Hematopoietic multipotent progenitor cell treated with erythropoietin and hydrocortisone succinate and interleukin-3 and kit ligand, for 6 days (in vitro differentiated cells): ENCODE measurements at regions not wholly inside any gene's neighbourhood (a gene's known extent, or its start where the extent isn't known, plus 50 kb on each side); places are given as distances from the start of the nearest gene placed in this dataset.

ENCODE experiments used
- DNase-seq: peaks from one replicate; pipeline ENCODE4 v3.0.0-alpha.2; 2015

DNA sequence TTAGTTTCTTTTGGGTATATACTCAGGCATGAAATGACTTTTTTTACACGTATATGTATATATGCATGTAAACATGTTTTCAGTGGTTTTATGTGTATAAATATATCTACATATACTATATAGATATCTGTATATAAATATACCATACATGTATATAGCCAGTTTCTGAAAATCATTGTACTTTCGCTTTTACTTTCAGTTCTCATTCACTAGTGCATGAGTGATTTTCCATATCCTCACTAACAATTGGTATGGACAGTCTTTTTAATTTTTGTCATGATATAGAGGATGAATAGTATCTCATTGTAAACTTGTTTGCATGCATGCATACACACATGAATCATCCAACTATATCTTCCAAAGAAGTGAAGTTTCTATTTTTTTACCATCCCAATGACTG is 877.1 kb upstream of the CDH8 start:
- DNase-seq, result no peak

DNA sequence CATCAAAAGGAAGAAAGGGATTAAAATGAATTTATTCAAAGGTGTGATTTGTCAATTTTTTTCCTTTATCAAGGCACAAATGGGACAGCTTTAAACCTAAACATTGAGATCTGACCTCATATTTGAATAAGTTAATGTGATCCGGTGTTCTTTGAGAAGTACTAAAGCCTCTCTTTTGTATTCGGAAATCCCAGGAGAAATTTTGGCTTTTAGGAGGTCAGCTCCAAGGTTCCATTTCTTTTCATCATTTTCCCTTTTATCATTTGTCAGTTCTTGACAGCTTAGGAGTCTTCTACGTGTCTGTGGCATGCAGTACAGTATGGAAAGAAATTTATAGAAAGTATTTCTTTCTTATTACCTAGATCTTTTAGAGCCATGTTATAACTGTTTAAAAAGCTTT is 873.4 kb upstream of the CDH8 start:
- no peak for DNase-seq

DNA sequence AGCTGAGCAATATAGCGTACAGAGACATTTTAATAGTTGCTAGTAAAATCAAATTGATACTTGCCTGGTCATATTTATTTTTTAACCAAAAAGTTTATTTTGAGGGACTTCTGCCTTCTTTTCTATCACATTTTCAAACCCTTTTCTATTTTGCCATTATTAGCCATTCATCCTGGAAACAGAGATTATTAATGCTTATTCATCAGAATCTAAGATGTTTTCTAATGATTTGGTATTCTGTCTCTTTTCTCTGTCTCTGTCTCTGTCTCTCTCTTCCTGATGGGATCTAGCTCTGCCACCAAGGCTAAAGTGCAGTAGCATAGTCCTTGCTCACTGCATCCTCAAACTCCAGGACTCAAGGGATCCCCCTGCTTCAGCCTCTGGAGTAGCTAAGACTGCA is 871.3 kb upstream of the CDH8 start:
- no peak for DNase-seq

DNA sequence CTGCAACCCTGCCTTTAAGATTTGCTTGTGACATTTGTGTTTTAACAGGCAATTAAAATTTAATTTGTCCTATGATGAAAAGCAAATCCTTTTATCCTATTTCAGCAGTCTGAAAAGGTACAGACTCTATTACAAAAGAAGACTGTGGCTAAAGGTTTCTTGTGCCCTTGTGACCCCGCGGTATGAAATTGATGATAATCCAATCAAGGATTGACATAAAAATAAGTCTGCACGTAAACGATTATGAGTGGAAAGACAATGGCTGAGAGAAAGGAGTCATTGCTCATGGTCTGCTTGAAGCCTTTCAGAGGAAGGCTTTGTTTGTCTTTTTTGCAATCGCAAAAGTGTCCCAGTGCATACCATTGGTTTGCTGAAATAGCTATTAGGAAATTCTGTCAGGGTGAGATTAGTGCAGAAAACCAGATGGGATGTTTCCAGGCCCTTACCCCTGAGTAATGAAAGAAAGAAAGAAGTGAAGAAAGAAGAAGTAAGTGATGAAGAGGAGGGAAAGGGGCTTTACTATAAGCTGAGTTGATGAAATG is 867.8 kb upstream of the CDH8 start:
- DNase-seq, result no peak

DNA sequence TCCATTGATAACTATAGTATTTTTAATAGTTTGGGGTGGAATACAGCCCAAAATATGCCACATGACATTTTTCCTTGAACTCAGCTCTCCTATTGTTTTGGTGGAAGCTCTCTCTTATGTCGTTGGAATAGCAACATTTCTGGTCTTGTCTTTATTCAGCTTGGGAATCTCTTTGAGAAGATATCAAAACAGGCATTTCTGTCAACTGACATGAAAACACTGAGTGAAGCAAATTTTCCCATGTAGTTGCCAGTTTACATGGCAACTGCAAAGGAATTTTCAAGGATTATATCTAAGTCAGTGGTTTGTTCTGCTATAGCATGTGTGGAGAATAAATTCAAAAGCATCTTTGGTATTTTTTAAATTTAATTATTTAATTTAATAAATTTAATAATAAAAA is 863.5 kb upstream of the CDH8 start:
- DNase-seq, result no peak

DNA sequence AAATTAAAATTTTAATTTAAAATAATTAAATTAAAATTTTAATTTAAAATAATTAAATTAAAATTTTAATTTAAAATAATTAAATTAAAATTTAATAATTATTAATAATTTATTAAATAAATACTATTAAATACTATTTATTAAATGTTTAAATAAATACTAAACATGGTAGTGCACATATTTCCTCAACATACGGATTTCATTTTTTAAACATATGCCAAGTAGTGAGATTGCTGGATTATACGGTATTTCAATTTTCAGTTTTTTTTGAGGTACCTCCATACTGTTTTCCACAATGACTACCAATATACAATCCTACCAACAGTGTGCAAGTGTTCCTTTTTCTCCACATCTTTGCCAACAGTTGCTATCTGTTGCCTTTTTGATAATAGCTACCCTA is 852.9 kb upstream of the CDH8 start:
- DNase-seq, result no peak

DNA sequence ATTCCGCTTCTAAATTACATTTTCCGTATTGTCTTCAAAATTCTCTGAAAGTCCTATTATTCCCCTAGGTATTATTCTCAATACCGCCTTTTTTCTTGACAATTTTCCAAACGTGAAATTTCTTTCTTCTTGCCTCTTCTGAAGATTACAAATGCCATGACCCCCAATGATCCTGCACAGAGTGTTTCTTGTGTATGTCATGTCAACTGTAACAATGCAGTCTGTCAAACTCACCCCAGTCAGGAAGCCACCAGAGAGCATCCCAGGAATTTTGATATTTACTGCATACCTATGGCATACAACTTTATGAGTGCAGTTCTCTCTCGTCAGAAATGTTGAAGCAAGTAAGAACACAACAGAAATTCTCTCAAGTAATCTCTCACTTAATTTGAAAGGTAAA is 847.3 kb upstream of the CDH8 start:
- no peak for DNase-seq

DNA sequence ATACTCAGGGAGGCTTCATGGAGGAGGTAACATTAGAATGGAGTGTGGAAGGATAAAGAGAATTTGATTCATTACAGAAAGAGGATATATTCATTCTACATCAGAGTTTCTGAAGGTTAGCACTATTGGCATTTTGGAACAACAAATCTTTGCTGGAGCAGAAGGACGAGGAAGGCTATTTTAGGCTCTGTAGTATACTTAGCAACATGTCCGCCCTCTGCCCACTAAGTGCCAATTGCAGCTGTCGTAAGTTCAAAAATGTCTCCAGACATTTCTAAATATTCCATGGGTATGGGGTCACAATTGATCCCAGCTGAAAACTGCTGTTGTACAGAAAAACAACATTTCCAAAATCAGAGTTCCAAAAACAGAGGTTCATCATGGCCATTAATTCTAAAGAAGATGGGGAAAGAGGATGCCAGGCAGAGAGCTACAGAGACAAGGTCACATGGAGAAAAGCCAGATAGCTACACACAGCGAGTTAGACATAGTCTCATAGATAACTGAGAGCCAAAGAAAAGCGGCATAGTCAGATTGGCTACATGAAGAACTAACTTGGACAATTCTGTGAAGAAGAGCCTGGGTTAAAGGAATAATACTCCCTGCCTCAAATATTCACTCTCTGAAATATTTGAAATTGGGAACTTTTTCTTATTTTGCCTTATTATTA is 846.4 kb upstream of the CDH8 start:
- DNase-seq, result no peak

DNA sequence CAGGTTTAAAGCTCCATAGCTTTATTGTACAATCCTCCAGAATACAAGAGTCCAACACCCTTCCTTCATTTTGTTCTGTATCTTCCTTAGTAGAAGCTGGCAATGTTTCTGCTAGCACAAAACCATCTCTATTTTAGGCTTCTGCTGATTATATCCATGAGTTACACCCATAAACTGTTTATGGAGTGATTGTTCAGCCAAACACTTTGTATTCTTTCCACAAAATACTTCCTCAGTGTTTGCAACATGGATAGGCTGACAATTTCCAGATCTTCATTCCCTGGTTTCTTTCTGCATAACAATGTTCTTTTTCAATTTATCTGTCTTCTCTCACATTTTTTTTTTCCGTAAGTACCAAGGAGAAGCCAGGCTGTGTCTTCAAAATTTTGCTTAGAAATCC is 839.9 kb upstream of the CDH8 start:
- no peak for DNase-seq

DNA sequence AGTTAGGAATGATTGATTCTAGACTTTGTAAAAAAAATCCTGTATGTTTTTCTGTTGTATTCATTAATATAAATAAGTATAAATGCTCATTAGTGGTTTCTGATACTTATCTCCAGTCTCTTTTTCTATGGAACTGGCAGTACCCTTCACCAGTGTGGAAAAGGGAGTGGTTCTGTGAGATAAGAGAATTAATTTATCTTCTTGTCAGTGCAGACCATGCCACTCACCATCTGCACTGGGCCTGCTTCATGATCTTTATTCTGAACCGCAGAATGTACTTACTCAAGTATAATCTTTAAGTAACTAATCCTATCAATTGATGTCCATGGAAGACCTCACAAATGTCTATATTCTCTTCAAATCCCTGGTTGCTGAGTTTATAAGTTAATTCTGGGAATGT is 836.1 kb upstream of the CDH8 start:
- DNase-seq, result no peak

DNA sequence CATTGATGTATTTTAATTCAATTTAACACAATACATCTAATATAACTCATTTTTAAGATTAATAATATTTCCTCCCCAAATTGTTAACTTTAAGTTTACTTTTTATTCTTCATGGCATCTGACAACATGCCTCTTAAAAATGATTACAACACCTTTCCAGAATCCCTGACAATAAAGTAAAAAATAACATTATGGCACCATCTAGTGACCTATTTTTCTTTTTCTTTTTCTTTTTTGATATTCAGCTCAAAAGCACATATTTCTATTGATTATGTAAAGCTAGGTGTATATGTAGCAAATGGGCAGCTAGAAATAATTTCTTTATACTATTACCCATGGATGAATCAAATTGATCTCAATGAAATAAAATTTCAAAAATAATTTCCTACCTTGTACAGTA is 834.3 kb upstream of the CDH8 start:
- no peak for DNase-seq

DNA sequence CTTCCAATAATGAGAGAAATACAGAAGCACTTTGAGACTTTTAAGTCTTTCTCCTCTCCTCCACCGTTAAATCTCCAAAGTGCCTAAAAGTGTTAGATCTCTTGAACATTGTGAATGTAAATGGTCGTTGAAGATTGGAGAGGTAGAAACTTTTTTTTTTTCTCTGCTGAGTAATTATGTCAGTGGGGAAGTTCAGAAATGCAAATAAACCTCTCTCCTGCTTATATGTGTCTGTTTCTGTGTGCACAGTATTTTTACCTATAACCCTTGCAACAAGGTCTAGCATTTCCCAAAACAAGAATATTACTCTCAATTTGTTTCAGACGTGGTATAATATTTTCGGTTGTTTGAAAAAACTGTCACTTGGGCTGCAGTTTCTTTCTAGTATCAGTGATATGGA is 833.6 kb upstream of the CDH8 start:
- no peak for DNase-seq

DNA sequence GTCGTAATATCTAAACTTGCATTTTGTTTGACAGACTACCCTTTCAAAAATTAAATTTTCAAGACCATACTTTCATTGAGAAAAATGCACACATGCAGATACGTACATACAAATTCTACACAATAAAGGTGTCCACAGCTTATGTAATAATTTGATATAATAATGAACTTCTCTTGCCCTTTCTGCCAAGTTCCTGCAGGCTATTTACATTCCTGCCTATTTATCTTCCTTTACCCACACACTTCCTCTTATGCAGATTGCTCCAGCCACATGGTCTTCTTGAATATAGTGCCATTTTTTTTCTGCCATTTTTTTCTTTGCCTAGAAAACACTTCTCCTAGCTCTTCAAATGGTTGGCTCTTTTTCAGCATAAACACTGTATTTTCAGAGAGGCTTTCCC is 826.9 kb upstream of the CDH8 start:
- no peak for DNase-seq

DNA sequence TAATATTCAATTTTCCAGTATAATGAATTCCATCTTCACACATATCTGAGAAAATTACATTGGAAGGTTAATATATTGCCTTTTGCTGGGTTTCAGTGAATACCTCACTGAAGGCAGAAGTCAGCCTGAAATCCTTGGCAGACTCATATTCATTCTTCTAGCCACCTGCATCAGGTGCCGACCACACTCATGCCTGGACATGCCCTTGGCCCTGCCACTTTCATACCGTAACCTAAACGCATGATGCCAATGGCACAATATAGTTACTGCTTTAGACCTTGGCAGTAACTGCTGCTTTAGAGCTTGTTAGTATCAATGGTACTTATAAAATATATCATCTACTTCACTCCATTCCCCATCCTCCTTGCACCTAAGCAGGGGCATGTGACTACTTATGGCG is 817.6 kb upstream of the CDH8 start:
- no peak for DNase-seq

DNA sequence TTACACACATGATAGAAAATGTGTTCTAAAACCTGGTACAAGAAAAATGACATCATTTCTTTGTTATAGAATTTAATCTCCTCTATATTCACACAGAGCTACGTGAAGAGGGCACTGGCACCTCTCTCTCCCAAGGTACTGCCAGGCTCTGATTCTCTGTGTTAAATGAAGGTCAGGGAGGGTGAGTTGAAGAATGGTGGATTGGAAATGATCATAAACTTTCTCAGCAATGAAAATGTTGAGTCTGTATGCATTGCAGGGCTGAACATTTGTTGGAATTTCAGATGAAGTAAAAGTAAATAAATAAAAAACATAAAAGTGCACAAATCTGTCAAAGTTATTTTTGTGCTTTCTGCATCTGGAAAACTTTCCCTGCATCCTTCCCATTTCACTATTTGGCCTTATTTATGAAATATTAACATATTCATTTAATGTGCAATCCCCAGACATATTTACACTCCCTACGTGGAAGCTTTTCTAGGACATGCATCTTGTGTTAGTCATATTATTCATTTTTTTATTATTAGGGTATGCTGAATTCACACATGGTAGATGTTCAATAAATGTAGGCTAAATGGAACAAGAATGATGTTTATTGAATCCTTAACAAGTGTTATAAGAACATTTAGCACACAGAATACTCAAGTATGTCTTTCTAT is 810.3 kb upstream of the CDH8 start:
- no peak for DNase-seq

DNA sequence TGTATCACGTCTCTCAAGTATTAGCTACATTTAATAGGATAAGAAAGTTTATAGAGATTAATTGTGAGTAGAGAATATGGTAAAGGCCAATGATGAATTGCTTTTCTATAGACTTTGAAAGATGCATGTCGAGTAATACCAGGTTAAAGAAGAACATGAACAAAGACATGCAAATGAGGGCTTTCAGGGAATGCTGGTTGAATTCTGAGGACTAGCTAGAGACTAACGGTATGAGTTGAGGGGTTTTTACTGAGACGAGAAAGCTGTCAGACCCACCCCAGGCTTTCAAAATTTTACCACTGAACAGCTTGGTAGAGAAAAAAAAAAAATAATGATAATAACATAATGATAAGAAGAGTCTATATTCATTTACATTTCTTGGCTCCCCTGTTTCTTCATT is 796.0 kb upstream of the CDH8 start:
- DNase-seq, result no peak

DNA sequence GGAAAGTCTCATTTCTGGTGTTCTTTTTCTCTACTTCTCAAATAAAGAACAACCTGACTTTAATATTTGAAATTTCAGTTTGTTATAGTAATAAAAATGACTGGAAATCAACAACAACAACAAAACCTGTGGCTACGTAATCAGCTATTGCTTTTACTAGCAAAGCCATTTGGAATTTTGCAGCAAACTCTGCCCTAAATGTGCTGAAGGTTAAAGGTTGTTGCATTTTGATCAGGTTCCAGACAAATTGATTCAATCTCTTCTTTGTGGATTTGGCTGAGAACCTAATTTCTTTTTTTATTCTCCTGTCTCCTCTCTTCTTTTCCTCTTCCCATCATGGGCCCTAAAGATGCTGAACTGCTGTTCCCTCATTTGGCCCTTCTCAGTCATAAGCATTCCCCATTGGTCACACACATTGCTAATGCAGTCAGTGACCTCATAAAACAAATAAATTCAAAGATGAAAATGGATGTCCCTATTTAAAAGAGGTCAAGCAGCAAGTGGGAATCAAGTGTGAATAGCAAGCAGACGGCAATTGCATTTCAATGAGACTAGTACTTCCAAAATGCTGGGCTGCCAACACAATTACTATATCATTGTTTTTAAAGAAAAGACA is 795.1 kb upstream of the CDH8 start:
- DNase-seq, result no peak

DNA sequence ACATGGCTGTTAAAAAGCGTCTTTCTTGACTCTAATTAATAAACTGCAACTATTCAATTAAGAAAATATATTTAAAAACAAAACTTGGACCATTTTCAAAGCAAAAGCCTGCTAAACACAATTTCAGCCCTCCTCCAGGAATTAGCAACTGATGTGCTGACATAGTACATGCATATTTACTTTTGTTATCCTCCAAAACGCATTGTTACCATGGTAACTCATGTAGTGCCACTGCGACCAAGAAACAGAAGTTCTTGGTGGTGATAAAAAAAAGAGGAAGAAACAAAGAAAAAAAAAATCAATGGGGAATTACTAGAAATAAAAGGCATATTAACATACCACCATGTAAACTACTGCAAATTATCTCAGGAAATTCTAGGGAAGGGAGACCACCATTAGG is 793.4 kb upstream of the CDH8 start:
- DNase-seq, result no peak

DNA sequence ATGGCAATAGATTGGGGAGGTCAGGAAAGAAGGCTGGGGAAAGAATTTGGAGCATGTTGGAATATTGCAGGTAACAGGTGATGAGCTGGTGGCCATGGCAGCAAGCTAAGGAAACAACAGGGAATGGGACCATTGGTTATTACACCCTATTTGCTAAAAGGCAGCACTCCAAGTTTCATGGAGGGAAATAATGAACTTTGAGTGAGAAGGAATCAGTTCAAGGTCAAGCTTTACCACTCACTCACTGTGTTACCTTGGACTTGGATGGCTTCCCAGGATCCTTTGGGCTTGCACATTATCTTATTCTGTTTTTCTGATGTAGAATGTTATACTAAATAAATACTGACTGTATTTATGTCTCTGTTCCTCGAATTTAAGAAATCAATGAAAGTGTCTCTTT is 792.8 kb upstream of the CDH8 start:
- no peak for DNase-seq

DNA sequence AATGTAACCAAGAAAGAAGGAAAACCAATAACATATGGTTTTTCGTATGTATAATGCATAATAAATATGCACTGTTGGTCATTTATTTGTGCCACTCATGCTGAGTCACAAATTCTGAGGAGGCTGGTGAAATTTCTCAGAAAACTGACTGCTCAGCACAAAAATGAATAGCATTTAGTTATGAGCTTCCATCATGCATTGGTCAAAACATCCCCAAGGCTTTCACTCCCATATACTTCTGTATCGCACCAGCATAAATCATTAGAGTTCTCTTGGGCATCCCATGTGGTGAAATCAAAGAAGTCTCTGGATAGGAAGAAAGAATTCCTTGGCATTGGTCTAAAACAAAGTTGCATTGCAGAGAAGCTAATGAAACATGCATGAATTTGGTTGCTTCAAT is 785.6 kb upstream of the CDH8 start:
- DNase-seq, result no peak

DNA sequence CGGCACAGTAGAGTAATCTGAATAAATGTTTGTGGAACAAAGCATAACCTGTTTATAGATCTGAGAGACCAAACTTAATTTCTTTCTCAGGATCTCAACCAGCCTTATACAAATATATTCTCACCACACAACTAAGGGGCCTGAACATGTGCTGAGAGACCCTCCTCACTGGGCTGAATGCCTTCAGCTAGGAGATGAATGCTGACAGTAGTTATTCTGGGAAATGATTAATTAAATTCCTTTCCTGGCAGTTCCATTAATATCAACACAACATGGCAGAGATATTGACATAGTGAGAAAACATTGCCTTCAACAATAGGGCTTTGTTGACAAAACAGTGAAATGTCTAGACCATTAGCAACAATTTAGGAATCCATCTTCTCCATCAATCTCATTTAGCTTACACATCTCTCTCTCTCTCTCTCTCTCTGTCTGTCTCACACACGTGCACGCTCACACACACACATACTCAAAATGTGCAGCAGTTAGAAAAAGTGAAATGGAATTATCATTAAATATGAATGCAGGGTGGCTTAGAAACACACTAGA is 780.8 kb upstream of the CDH8 start:
- no peak for DNase-seq

DNA sequence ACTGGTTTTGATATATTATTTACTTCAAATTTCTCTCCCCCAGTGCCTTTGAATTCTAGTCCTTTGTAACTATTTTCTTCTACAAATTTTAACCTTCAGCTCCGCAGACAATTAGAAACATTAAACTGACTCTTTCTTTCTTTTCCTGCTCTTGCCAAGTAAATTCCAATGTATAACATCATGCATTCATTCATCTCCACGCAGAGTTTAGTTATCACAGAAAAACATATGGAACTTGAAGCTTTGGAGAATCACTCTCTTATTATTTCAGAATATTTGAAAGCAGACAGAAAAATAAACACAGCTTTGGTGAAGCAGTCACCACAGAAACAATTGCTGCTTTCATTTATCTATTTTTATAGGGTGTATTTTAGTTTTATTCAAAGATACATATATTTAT is 778.7 kb upstream of the CDH8 start:
- no peak for DNase-seq

DNA sequence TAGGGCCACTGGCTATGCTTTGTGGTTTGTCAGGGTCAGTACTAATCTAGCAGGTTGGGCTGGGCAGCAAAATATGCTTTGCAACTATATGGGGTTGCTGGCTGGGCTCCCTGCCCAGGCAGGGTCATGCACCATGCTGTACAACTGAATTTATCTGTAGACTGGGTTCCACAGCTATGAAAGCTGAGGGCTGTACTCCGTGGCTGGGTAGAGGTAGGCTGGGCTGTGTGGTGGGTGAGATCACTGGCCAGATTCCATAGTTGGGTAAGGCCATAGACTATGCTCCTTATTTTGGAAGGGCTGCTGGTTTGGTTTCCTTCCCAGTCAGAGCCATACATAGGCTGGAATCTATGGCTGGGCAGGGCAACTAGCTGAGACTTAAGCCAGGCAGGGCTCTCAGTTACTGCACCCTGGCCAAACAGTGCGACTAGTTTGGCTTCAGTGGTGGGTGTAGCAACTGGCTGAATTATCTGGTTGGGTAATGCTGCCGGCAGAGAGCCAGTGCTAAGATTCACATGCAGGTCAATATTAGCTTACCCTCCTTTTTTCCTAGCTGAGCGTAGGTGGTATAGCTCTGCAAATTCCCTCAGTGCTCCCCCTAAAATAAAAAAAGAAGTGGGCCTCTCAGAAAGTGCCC is 769.1 kb upstream of the CDH8 start:
- no peak for DNase-seq

DNA sequence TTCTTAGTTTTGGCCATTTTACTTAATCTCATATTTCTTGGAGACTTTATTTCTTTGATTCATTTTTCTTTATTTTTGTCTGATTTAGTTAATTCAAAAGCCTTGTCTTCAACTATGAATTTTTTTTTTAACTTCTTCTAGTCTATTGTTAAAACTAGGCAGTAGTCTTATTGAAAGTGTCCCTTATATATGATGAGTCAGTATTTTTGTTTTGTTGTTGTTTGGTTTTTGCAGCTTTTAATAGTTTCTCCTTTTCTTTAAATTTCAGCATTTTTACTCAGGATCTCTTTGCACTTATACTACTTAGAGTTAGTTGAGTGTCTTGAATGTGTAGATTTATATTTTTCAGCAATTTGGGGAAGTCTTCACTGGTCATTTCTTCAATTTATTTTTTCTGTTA is 758.5 kb upstream of the CDH8 start:
- no peak for DNase-seq
